HG03196 (cell line): ENCODE measurements at regions not wholly inside any gene's neighbourhood (a gene's known extent, or its start where the extent isn't known, plus 50 kb on each side); places are given as distances from the start of the nearest gene placed in this dataset.
"Not testable (repeated sequence)": the region's sequence is repeated elsewhere in the genome, so short reads cannot be mapped to it uniquely, and the experiment has no call there.

Experiments used
- ATAC-seq: cut with Tn5 transposase; IDR thresholded peaks from one replicate; pipeline ENCODE4 v1.9.1; 2021; ENCODE audit not compliant: unreplicated experiment

DNA sequence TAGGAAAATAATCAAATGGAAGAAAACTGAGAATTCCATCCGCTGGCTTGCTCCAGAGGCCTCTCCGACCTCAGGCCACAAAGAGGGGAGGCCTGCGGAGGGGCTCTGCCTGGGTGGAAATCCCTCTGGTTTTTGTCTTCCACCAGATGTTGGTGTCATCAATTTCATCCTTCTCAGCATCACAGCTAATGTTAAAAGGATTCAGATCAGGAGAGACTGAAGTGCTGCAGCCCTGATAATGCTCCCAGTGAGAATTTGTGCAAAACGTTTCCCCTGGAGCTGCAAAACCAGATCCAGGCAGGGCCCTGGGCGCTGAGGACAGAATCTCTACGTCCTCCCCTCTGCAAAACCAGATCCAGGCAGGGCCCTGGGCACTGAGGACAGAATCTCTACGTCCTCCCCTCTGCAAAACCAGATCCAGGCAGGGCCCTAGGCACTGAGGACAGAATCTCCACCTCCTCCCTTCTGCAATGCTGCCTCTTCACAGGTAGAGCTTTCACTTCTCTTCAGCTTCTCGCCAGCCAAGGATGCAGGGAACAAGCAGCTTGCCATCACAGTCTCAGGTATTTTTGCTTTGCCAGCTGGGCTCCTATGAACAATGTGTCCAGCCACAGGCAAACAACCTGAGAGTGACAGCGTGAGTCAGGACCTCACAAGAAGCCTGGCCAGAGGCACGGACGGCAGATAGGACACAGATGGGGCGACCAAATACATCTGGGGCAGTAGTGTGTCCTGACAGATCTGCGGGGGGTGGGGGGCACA, 81.2 kb downstream of the TMEM18 start:
- no peak for ATAC-seq

DNA sequence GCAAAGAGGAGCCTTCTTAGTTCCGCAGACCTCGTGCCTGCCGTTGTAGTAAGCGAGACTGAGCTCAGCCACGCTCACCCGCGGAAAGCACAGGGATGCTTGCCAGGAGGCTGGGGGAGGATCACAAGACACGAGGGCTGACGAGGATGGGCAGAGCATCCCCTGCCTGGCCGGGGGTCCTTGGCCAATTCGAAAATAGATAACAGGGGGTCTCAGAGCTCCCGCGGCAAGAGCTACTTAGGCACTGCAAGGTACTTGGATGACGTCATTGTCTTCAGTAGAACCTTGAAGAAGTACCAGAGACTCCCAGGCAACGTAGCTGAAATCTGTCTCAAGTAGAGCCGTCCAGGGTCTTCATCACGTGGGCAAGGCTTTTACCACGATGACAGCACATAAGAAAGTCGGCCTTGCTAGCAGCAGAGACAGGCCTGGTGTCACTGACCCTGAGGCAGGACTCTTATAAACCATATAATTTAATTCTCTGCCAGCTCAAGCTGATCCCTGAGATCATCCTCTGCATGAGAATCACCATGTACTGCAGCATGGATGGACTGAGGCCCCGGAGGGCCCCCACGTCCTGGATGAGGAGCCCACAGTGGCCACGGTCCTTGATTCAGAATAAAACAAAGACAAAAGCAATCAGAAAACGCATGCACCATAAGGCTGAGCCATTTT, 81.9 kb downstream of the TMEM18 start:
- ATAC-seq = no peak

DNA sequence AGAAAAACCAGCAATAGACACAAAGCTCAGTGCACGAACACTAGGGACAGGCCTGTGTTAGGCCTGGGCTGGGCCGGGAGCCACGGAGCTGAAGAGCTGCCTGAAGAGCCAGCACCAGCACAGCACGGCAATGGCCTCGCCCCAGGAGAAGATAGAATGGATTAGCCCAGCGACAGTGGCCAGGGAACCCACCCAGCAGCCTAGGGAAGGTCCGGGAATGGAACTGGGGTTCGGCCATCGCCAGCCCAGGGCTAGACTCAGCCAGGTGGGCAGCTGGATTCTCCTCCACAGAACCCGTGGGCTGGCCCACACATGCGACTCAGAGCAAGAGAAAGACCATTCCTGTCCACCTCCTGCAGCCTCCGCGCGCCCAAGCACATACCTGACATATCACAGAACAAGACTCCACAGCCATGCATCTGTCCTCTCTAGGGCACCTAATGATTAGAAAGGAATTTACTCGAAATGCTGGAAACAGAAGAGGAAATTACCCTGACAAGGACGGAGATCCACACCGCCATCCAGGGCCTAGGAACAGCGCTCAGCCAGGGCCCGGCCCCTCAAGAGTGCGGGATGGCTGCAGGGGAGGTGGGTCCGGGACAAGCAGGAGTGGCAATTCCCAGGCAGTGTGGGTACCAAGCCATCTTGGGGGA, 82.8 kb downstream of the TMEM18 start:
- no peak for ATAC-seq

DNA sequence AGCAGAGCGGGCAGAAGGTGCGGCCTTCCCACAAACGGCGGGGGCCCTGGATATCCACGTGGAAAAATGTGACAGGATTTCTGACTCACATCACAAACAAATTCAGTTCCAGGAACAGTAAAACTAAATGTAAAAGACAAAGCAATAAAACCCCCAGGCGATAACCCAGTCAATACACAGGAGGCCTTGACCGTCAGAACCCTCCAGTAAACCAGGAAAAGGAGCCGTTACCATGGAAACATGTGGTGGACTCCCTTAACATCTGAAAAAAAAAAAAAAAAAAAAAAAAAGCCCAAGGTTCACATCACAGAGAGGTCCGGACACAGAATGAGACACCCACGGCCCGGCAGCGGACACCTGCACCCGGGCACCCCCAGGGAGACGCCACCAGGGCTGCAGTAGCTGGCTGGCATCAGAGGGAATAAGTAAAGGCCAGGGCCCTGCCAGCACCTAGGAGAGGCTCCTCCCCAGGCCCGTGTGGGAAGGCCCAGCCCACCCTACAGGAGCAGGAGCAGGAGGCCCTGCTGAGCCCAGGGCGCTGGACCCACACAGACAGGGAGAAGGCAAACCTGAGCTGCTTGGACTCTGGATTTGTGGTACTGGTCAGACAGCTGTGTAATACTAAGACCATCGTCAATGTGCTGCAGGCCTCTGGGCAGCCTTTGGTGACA, 83.7 kb downstream of the TMEM18 start:
- ATAC-seq = no peak

DNA sequence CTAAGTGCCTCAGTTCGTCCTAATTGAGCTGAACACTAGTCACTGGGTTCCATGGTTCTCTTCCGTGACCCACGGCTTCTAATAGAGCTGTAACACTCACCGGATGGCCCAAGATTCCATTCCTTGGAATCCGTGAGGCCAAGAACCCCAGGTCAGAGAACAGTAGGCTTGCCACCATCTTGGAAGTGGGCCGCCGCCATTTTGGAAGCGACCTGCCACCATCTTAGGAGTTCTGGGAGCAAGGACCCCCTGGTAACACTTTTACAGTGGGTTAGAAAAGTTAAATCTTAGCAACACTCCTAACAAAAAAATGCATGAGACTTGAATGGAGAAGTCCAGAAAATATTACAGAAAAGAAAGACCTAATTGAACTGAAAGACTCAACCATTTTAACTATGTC, 84.5 kb downstream of the TMEM18 start:
- no peak for ATAC-seq

- no peak for ATAC-seq
Measured at GRCh38 chr2:590214-591175, 86.7 kb downstream of the TMEM18 start.

GRCh38 chr2:589281-590130, 87.7 kb downstream of the TMEM18 start:
- ATAC-seq = no peak

DNA sequence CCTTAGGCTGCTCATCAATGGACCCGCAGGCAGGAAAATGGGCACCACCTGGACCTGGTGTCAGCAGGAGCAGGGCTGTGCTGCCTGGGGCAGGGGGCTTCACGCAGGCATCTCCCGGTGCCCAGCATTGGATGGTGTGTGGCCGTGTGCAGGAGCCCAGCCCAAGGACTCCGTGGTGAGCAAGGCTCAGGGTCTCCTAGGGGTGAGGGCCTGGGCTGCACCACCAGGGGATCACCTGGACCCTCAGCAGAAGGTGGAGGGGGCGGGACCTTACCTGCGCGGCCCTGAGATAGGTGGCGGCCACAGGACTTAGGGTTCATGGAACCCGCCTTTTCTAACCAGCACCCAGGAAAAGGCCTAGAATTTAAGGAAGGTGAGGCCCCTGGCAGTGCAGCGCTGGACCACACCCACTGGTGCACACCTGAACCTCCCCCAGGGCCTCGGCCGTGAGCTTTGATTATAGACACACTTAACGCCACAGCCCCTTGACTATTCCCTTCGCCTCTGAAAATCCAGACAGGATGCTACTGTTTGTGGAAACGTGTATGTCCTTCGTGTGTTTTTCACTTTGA, 89.0 kb downstream of the TMEM18 start:
- ATAC-seq = no peak

DNA sequence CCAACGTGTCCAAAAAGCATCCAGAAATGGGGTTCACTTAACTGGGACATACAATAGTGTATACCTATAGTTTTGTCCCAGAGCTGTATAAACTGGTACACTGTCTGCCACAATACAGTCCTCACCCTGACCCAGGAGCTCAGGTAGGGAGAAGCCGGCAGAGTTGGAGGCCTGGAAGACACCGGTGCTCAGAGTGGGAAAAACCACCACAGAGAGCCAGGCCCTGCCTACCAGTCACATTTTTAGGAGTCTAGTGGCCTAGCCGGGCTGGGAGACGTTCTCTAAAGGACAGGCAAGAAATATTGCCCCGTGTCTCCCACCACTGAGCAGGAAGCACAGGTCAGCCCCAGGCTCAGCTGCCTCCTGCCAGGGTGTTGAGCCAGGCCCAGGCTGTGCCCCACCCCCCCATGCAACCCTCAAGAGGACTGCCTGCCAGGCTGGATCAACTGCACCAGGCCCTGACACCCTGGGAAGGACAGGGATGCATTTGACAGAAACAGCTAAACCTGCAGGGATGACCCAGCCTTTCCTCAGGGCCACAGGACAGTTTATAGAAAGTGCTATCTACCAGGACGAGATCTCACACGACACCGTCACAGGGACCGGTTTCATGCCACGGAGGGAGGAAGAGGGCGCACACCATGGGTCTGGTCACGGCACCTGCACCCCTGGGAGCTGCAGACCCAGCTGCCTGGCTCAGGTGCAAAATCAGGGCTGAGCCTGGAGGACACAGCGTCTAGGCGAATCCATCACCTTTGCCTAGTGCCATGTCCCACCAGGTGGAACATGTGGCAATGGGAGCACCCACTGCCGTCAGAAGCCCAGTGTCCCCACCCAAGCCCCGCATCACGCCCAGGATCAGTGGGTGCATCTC, 89.9 kb downstream of the TMEM18 start:
- no peak for ATAC-seq

DNA sequence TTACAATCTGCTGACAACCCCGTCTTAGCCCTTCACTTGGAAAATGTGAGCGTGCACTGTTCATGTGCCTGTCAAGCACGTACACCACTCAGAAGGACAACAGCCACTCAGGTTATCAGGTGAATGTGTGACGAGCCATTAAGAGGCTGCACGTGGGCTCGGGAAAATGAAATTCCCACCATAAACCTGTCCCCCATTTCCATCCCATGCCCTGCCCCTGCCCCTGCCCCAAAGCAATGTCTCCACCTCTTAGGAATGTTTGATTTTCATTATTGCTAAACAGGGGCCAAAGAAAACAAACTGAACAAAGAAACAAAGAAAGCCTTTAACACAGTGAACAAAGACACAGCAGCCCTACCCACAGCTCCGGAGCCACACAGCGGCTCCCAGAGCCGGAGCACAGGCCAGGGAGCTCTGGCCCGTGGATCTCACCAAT, 90.5 kb downstream of the TMEM18 start:
- no peak for ATAC-seq

DNA sequence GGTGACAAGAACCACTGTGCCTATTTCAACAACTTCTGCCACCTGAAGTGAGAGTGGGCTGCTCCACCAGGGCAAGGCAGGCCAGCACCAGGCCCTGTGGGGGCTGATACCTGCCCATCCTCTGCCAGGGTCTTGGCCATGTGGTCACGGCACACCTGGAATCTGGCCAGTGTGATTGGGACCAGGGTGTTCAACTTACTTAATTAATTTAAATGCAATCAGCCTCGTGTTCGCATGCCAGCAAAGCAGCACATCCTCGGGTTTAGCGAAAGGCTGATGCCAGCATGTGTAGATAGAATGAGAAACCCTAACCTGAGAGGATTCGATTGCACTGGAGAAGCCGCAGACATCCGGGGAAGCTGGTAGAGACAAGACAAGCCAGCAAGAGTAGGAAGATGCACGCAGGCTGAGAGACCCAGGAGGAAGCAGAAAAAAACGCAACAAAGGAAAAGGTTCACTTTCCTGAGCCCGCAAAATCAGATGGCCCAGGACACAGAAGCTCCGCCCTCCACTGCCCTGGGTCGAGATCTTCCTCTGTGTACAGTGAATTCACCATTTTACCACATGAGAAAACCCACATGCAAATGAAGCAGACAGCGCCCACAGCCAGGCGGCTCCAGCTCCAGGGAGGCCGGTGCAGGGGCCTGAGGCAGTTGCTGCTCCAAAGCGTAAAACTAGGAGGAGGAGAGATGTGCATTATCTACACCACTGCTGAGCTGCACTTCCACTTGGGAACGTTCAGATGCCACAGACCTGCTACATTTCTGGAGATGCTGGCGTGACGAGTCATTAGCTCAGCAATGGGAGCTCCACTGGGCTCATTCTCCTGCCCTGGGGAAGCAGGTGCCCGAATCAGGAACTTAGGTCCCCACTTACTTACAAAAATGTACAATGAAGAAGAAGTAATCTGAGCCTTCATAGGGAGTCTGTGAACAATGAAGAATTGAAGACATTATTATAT, 92.1 kb downstream of the TMEM18 start:
- peak; percentile 94 for ATAC-seq

- no peak for ATAC-seq
Measured at GRCh38 chr2:583666-584065, 93.5 kb downstream of the TMEM18 start.

- ATAC-seq = no peak
Measured at GRCh38 chr2:582792-583528, 94.2 kb downstream of the TMEM18 start.

- ATAC-seq = not testable (repeated sequence)
Measured at GRCh38 chr2:582289-582688, 94.9 kb downstream of the TMEM18 start.

DNA sequence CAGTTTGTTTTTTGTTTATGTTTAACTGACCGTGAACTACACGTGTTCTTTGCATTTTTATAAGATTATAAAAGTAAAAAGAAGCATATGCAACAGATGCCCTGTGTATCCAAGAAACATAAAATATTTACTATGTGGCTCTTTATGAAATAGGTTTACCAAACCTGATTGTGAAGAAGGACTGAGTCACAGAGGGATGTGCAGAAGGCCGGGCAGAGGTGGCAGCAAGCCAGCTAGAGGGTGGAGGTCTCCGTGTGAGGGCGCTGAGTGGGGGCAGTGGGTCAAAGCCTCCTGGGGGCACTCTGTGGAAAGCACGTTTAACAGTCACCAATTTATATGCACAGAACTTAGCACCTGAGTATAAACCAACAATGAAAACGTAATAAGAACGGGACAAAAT, 97.2 kb downstream of the TMEM18 start:
- ATAC-seq = no peak

DNA sequence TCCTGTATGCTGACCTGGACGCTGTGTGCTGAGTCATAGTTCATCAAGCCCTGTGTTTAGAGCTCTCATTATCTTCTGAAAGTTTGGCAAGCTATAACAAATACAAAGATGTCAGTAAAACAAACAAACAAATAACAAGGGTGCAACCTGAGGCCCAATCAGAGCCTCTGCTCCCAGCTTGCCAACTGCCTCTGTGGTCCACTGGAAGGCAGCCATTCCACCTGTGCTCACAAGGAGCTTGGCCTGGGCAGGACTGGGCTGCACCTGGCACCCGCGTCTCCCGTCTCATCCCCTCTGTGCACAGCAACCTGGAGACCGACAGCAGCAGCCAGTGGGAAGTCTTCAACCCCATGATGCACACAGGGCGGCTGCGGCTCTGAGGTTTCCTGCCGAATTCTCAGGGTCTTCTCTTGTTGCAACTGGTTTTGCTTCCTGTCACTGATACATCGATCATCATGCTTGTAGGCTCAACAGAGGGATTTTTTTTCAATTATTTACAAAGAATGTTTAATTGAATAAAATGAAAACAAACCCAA, 97.8 kb downstream of the TMEM18 start:
- ATAC-seq = no peak
